Heart right ventricle (tissue), 16 donors: ENCODE measurements at regions not wholly inside any gene's neighbourhood (a gene's known extent, or its start where the extent isn't known, plus 50 kb on each side); places are given as distances from the start of the nearest gene placed in this dataset.

ENCODE experiments used
- ATAC-seq, 8 donors: fragments of 200-7000 bp; cut with Tn5 transposase; one replicate each; pipeline ENCODE4 v1.9.1; 2020; ENCODE audit warnings: mild to moderate bottlenecking in 8 of 8, moderate library complexity in 8 of 8, moderate number of reproducible peaks in 1 of 8
- DNase-seq, 2 donors: peaks; one replicate each; pipeline ENCODE4 v3.0.0-alpha.2; 2020
- H3K27ac ChIP-seq, 10 donors: fragments of 200-600 bp; sonication (generic) in 2 of 10; one replicate each; pipeline versions ENCODE4 v1.5.0 to v1.8.0; 2020 to 2022; ENCODE audit warnings: mild to moderate bottlenecking in 3 of 10
- H3K27me3 ChIP-seq, 7 donors: fragments of 200-600 bp; one replicate each; pipeline ENCODE4 v1.8.0; 2021 to 2022; ENCODE audit warnings: mild to moderate bottlenecking in 2 of 7
- H3K36me3 ChIP-seq, 9 donors: fragments of 200-600 bp; sonication (generic) in 1 of 9; one replicate each; pipeline versions ENCODE4 v1.5.0 to v1.8.0; 2020 to 2022; ENCODE audit warnings: mild to moderate bottlenecking in 2 of 9
- H3K4me1 ChIP-seq, 9 donors: fragments of 200-600 bp; sonication (generic) in 1 of 9; one replicate each; pipeline versions ENCODE4 v1.5.0 to v1.8.0; 2020 to 2022; ENCODE audit warnings: mild to moderate bottlenecking in 4 of 9
- H3K4me3 ChIP-seq, 10 donors: fragments of 200-600 bp; sonication (generic) in 2 of 10; one replicate each; pipeline versions ENCODE4 v1.5.0 to v1.8.0; 2020 to 2022; ENCODE audit warnings: mild to moderate bottlenecking in 7 of 10, moderate library complexity in 2 of 10
- H3K9me3 ChIP-seq, 11 donors: fragments of 200-600 bp in 10 of 11; sonication (generic) in 2 of 11; one replicate each; pipeline versions ENCODE4 v1.5.0 to v1.8.0; 2013 to 2022; ENCODE audit warnings: mild to moderate bottlenecking in 2 of 11, control low read depth in 1 of 11, moderate library complexity in 1 of 11
- CTCF ChIP-seq, 9 donors: fragments of 200-600 bp; sonication (generic) in 2 of 9; IDR thresholded peaks; one replicate each; pipeline versions ENCODE4 v1.5.0 to v1.8.0; 2021 to 2022; ENCODE audit warnings: antibody characterized with exemption in 9 of 9, mild to moderate bottlenecking in 5 of 9, moderate library complexity in 1 of 9
- WGBS, 2 donors: extraction: QIAGEN DNeasy Blood & Tissue Kit; methylation state at CpG; one replicate each; pipeline ENCODE4 v1.1.7; 2013; ENCODE audit warnings: inconsistent platforms in 1 of 2; 5-methylcytosine and 5-hydroxymethylcytosine counted together
- intact Hi-C, 10 donors: fragments of 100-400 bp; cut with DNase I; formaldehyde crosslinking; loops; one replicate each; pipeline versions ENCODE4 v1.11.1 to v1.14.2; 2022
- donor health status: Arrhythmogenic right ventricular cardiomyopathy.
- donor health status: ischemic (EF 13 %, LVEDD 7.1; RV severe dilation, severe dysfunction).
- donor health status: healthy with polysubstance abuse.
- donor health status: DM: no; HTN: yes; CAD: no.
- donor health status: DM: no; HTN: no; CAD: no.
- donor health status: ischemic (EF 25% LVEDD 6.9; RV normal size, moderate dysfunction).
- donor health status: ischemic (EF 25% LVEDD 5.7; RV mildly dilated, moderate dysfunction).
- donor health status: healthy.
- donor health status: DM: yes; HTN: yes; CAD: no.
- donor health status: Ischemic cardiomyopathy.
- donor health status: ischemic (EF 35%, LVEDD 5.7; RV mildly dilated, moderate dysfunction).
- donor health status: nonischemic (EF 11% LVEDD 7.7; RV severe dilation, severe dysfunction).
- donor health status: DM: yes; HTN: yes; CAD: no.
- donor health status: PGD.
- donor health status: ischemic (EF 29% LVEDD 5.4; RV normal size, mild dysfunction).
- donor health status: nonischemic (EF 23%, LVEDD 6.1; RV moderate dilation, normal function).

- Histone ChIP-seq H3K4me1 (no peaks in the 10 kb centered on the region), H3K9me3 (peaks cover 0 to 80% (median 26%) of the 10 kb centered on the region in 11 donors), H3K4me3 (no peak overlapping the region), H3K27ac (no peak overlapping the region), H3K36me3 (no peaks in the 10 kb centered on the region), H3K27me3 (no peaks in the 10 kb centered on the region)
- no peak for TF ChIP-seq CTCF (IDR thresholded peaks at IDR 0.05)
- DNase-seq = no peak
- ATAC-seq = no peak
- WGBS, 2 donors = 76 to 90% methylated on average over 3 of the region's 3 CpGs
- intact Hi-C loops = no loop called here
Measured at GRCh38 chr6:86581833-86582232, 355.5 kb upstream of the HTR1E start.

GRCh38 chr6:86563197-86563596 lies 374.1 kb upstream of the HTR1E start:
- Histone ChIP-seq H3K36me3 (no peaks in the 10 kb centered on the region), H3K4me1 (no peaks in the 10 kb centered on the region)

GRCh38 chr6:86558318-86558717 lies 379.0 kb upstream of the HTR1E start:
- Histone ChIP-seq H3K27ac (no peak overlapping the region), H3K9me3 (peaks cover 0 to 10% (median 2%) of the 10 kb centered on the region in 11 donors), H3K4me1 (no peaks in the 10 kb centered on the region), H3K4me3 (no peak overlapping the region), H3K36me3 (no peaks in the 10 kb centered on the region), H3K27me3 (no peaks in the 10 kb centered on the region)
- TF ChIP-seq CTCF (IDR thresholded peaks at IDR 0.05) = no peak
- 44 to 58% methylated on average over 2 of the region's 2 CpGs for WGBS, 2 donors
- ATAC-seq (no peak), DNase-seq (no peak)
- intact Hi-C loops = no loop called here

More at GRCh38 chr6:86563197-86563596, 374.1 kb upstream of the HTR1E start:
- H3K4me3 ChIP-seq = no peak overlapping the region
- peaks cover 0 to 29% (median 4%) of the 10 kb centered on the region in 11 donors for H3K9me3 ChIP-seq
- intact Hi-C loops = no loop called here
- WGBS, 2 donors = 72 to 80% methylated on average over 1 of the region's 1 CpG
- H3K27me3 ChIP-seq = no peaks in the 10 kb centered on the region
- ATAC-seq (no peak), DNase-seq (no peak)
- no peak for TF ChIP-seq CTCF (IDR thresholded peaks at IDR 0.05)
- H3K27ac ChIP-seq = no peak overlapping the region

GRCh38 chr6:86537292-86537861 lies 400.0 kb upstream of the HTR1E start:
- intact Hi-C loops = no loop called here
- ATAC-seq = no peak
- DNase-seq = no peak
- H3K4me1 ChIP-seq = no peaks in the 10 kb centered on the region
- no peak overlapping the region for H3K4me3 ChIP-seq
- no peak for TF ChIP-seq CTCF (IDR thresholded peaks at IDR 0.05)
- H3K9me3 ChIP-seq = peaks cover 0 to 14% (median 0%) of the 10 kb centered on the region in 11 donors
- no peaks in the 10 kb centered on the region for H3K27me3 ChIP-seq
- no peak overlapping the region for H3K27ac ChIP-seq
- no peaks in the 10 kb centered on the region for H3K36me3 ChIP-seq
- 50 to 60% methylated on average over 2 of the region's 2 CpGs for WGBS, 2 donors
